Liver (tissue), 3 donors: ENCODE measurements at regions not wholly inside any gene's neighbourhood (a gene's known extent, or its start where the extent isn't known, plus 50 kb on each side); places are given as distances from the start of the nearest gene placed in this dataset.

Experiments
- CTCF ChIP-seq: fragments of 150-350 bp; IDR thresholded peaks from 2 replicates; pipeline ENCODE4 v1.5.1; 2017; ENCODE audit warnings: improper control_type of control experiment, low read depth, low read length; ENCODE audit not compliant: missing input control
- HNF4A ChIP-seq, 2 donors: conservative IDR thresholded peaks; 2 replicates each; pipeline ENCODE4 v1.6.1; 2016; ENCODE audit warnings: antibody characterized with exemption in 2 of 2, mild to moderate bottlenecking in 2 of 2
- TAF1 ChIP-seq: conservative IDR thresholded peaks from 2 replicates; pipeline ENCODE4 v1.6.1; 2016; ENCODE audit warnings: antibody characterized with exemption, mild to moderate bottlenecking
- donor health status: healthy.
- donor health status: healthy.

- TF ChIP-seq CTCF (no peak), TAF1 (no peak), HNF4A (conservative IDR thresholded peaks at IDR 0.05) (no peak)
Measured at GRCh38 chr2:187167491-187167890, 280.6 kb downstream of the CALCRL start.
